Ovary (tissue), 7 donors: ENCODE measurements at regions not wholly inside any gene's neighbourhood (a gene's known extent, or its start where the extent isn't known, plus 50 kb on each side); places are given as distances from the start of the nearest gene placed in this dataset.

Experiments
- DNase-seq, 5 donors: peaks; one replicate each; pipeline ENCODE4 v3.0.0-alpha.2; 2019 to 2020
- H3K27ac ChIP-seq, 2 donors: fragments of 200-600 bp; one replicate each; pipeline versions ENCODE4 v1.5.1 to v1.8.0; 2019 to 2022
- H3K27me3 ChIP-seq: fragments of 200-600 bp; one replicate; pipeline ENCODE4 v1.8.0; 2022
- H3K36me3 ChIP-seq: fragments of 200-600 bp; sonication (generic); one replicate; pipeline ENCODE4 v1.5.1; 2019
- H3K4me1 ChIP-seq: one replicate; pipeline ENCODE4 v1.8.1; 2013; ENCODE audit warnings: mild to moderate bottlenecking, moderate library complexity; ENCODE audit not compliant: insufficient read depth
- H3K4me3 ChIP-seq: fragments of 200-600 bp; sonication (generic); one replicate; pipeline ENCODE4 v1.5.1; 2017
- H3K9me3 ChIP-seq, 2 donors: fragments of 200-600 bp in 1 of 2; sonication (generic) in 1 of 2; one replicate each; pipeline versions ENCODE4 v1.5.1 to v1.8.1; 2013 to 2019; ENCODE audit warnings: mild to moderate bottlenecking in 1 of 2, moderate library complexity in 1 of 2
- CTCF ChIP-seq, 3 donors: fragments of 450-650 bp in 2 of 3; fragments of 200-600 bp in 1 of 3; IDR thresholded peaks; one replicate each; pipeline versions ENCODE4 v1.5.1 to v1.8.0; 2016 to 2022; ENCODE audit warnings: antibody characterized with exemption in 3 of 3, mild to moderate bottlenecking in 1 of 3
- EP300 ChIP-seq: sonication (generic); formaldehyde crosslinking; IDR thresholded peaks from one replicate; pipeline ENCODE4 v1.6.1; 2017; ENCODE audit warnings: antibody characterized with exemption
- POLR2A ChIP-seq: fragments of 450-650 bp; IDR thresholded peaks from one replicate; pipeline ENCODE4 v1.6.1; 2017; ENCODE audit warnings: antibody characterized with exemption, mild to moderate bottlenecking, moderate library complexity
- WGBS, 3 donors: extraction: QIAGEN DNeasy Blood & Tissue Kit in 1 of 3; methylation state at CpG; one replicate each; pipeline versions ENCODE4 v1.1.5 to v1.1.7; 2013 to 2017; 5-methylcytosine and 5-hydroxymethylcytosine counted together
- intact Hi-C, 4 donors: fragments of 100-400 bp; cut with DNase I; formaldehyde crosslinking; loops; one replicate each; pipeline versions ENCODE4 v1.11.0 to v1.15.1; 2022 to 2023
- donor health status: DM: no; HTN: no; CAD: no; lungs with moderate emphysema.
- donor health status: DM: no; HTN: no; CAD: no.
- donor health status: Bipolar disorder and iron deficiency.
- donor health status: DM: no; HTN: no; CAD: no.
- donor health status: DM: yes; HTN: yes; CAD: no.

DNA sequence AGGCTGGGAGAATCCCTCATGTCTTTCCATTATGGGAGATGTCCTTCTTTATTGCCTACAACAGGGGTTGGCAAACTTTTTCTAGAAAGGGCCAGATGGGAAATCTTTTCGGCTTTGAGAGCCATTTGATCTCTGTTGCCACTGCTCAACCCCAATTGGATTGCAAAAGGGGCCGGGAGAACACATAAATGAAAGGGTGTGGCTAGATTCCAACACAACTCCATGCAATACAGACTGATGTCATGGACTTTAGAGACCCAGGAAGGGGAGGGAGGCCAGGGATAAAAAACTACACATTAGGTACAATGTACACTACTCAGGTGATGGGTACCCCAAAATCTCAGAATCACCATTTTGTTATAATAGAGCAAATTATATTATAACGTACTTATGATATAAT is 97.6 kb upstream of the SIM2 start:
- H3K4me1 ChIP-seq = no peaks in the 10 kb centered on the region
- H3K27ac ChIP-seq = no peak overlapping the region
- TF ChIP-seq POLR2A = no peak
- no peak for TF ChIP-seq CTCF (IDR thresholded peaks at IDR 0.05)
- no peak for TF ChIP-seq EP300
- no peak for DNase-seq
- H3K36me3 ChIP-seq = no peaks in the 10 kb centered on the region
- no peak overlapping the region for H3K4me3 ChIP-seq
- H3K27me3 ChIP-seq = no peaks in the 10 kb centered on the region
- intact Hi-C loops = no loop called here
- H3K9me3 ChIP-seq = no peaks in the 10 kb centered on the region
- 57 to 69% (median 60%) methylated on average over 3 of the region's 3 CpGs for WGBS, 3 donors

- intact Hi-C loops = no loop called here
- Histone ChIP-seq H3K27me3 (no peaks in the 10 kb centered on the region), H3K9me3 (no peaks in the 10 kb centered on the region), H3K36me3 (no peaks in the 10 kb centered on the region), H3K4me1 (no peaks in the 10 kb centered on the region), H3K27ac (no peak overlapping the region), H3K4me3 (no peak overlapping the region)
- TF ChIP-seq POLR2A (no peak), CTCF (IDR thresholded peaks at IDR 0.05) (no peak), EP300 (no peak)
- DNase-seq = no peak
- WGBS, 3 donors = 75 to 80% (median 77%) methylated on average over 8 of the region's 8 CpGs
These were observed 96.2 kb upstream of the SIM2 start for GRCh38 chr21:36602735-36603134.

- intact Hi-C loops = no loop called here
These were observed 95.7 kb upstream of the SIM2 start for GRCh38 chr21:36603221-36603620.

GRCh38 chr21:36605426-36605825 is 93.5 kb upstream of the SIM2 start:
- no peaks in the 10 kb centered on the region for H3K9me3 ChIP-seq
- no peak for TF ChIP-seq CTCF (IDR thresholded peaks at IDR 0.05)
- TF ChIP-seq POLR2A = no peak
- TF ChIP-seq EP300 = no peak
- no peaks in the 10 kb centered on the region for H3K4me1 ChIP-seq
- DNase-seq = no peak
- no peak overlapping the region for H3K27ac ChIP-seq
- WGBS, 3 donors = 13 to 29% (median 20%) methylated on average over 8 of the region's 8 CpGs
- no peaks in the 10 kb centered on the region for H3K27me3 ChIP-seq
- intact Hi-C loops = no loop called here
- no peak overlapping the region for H3K4me3 ChIP-seq
- no peaks in the 10 kb centered on the region for H3K36me3 ChIP-seq

More at GRCh38 chr21:36603221-36603620, 95.7 kb upstream of the SIM2 start:
- TF ChIP-seq POLR2A = no peak
- no peak overlapping the region for H3K27ac ChIP-seq
- no peaks in the 10 kb centered on the region for H3K36me3 ChIP-seq
- no peaks in the 10 kb centered on the region for H3K4me1 ChIP-seq
- H3K9me3 ChIP-seq = no peaks in the 10 kb centered on the region
- WGBS, 3 donors = 39 to 51% (median 39%) methylated on average over 2 of the region's 2 CpGs
- no peak overlapping the region for H3K4me3 ChIP-seq
- no peak for DNase-seq
- H3K27me3 ChIP-seq = no peaks in the 10 kb centered on the region

DNA sequence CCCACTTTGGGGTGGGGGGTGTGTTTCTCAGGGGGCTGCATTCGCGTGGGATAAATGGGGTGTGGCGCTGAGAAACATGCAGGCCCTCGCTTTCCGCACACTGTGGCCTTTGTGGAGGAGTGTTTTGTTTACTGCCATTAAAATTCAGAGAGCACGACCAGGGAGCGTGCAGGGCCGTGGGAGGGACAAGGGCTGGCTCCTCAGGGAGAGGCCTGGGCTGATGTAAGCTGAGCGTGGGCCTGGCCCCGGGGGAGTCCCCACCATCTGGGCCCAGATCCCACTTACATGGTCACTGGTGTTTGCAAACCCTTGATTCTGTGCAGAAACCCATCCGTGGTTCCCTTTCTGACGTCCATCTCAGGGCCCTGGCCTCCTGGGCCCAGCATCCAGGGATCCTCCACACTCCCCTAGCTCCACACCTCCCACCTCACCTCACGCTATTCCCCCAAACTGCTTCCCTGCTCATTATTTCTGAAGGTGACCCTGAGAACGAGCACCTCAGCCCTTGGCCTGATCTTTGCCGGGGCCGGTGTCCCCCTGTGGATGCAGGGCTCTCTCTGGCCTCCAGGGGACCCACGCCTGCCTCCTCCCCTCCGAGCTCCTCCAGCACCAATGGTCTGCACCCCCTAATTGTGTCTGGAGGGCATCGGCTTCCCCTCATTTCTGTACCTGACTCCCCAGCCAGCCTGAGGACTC is 92.5 kb upstream of the SIM2 start:
- TF ChIP-seq POLR2A (no peak), CTCF (IDR thresholded peaks at IDR 0.05) (no peak), EP300 (no peak)
- WGBS, 3 donors = 38 to 46% (median 45%) methylated on average over 19 of the region's 19 CpGs
- no peak overlapping the region for H3K4me3 ChIP-seq
- no peaks in the 10 kb centered on the region for H3K36me3 ChIP-seq
- H3K4me1 ChIP-seq = no peaks in the 10 kb centered on the region
- H3K27me3 ChIP-seq = no peaks in the 10 kb centered on the region
- H3K27ac ChIP-seq = no peak overlapping the region
- H3K9me3 ChIP-seq = no peaks in the 10 kb centered on the region
- no peak for DNase-seq
- intact Hi-C loops = no loop called here
